Activated CD4-positive, alpha-beta memory T cell treated with anti-CD3 and anti-CD28 coated beads for 36 hours (primary cell): ENCODE measurements at regions not wholly inside any gene's neighbourhood (a gene's known extent, or its start where the extent isn't known, plus 50 kb on each side); places are given as distances from the start of the nearest gene placed in this dataset.
"Not testable (repeated sequence)": the region's sequence is repeated elsewhere in the genome, so short reads cannot be mapped to it uniquely, and the experiment has no call there.

Experiments used
- CTCF ChIA-PET: fragments of 350-600 bp; sonication (Branson Sonifier 250); formaldehyde crosslinking; loops from one replicate; lab custom pipeline; 2021; ENCODE audit warnings: antibody characterized with exemption, inconsistent platforms; lab: Charles Lee
- POLR2A ChIA-PET: fragments of 350-600 bp; sonication (Branson Sonifier 250); formaldehyde crosslinking; loops from one replicate; lab custom pipeline; 2021; ENCODE audit warnings: antibody characterized with exemption; lab: Charles Lee
- DNase-seq: peaks from one replicate; pipeline ENCODE4 v3.0.0-alpha.2; 2020
- H3K27ac Mint-ChIP-seq: one replicate; pipeline ENCODE4 v1.8.0; 2021; ENCODE audit warnings: mixed read lengths
- H3K27me3 Mint-ChIP-seq: one replicate; pipeline ENCODE4 v1.8.0; 2021; ENCODE audit warnings: mixed read lengths
- H3K36me3 Mint-ChIP-seq: one replicate; pipeline ENCODE4 v1.8.0; 2021; ENCODE audit warnings: mixed read lengths
- H3K4me1 Mint-ChIP-seq: one replicate; pipeline ENCODE4 v1.8.0; 2021; ENCODE audit warnings: low read depth, mixed read lengths
- H3K4me3 Mint-ChIP-seq: one replicate; pipeline ENCODE4 v1.8.0; 2021; ENCODE audit warnings: mild to moderate bottlenecking, mixed read lengths
- H3K9me3 Mint-ChIP-seq: one replicate; pipeline ENCODE4 v1.8.0; 2021; ENCODE audit warnings: mixed read lengths
- intact Hi-C: fragments of 100-400 bp; cut with micrococcal nuclease; formaldehyde crosslinking; loops from one replicate; pipeline ENCODE4 v1.15.1; 2023

GRCh38 chr20:51280047-51280446, 257.1 kb upstream of the KCNG1 start:
- peaks cover 30% of the 10 kb centered on the region for H3K27me3 Mint-ChIP-seq
- no peaks in the 10 kb centered on the region for H3K9me3 Mint-ChIP-seq
- H3K4me3 Mint-ChIP-seq, result no peak overlapping the region
- H3K36me3 Mint-ChIP-seq, result no peaks in the 10 kb centered on the region
- intact Hi-C loops, result no loop called here
- no peak for DNase-seq
- H3K4me1 Mint-ChIP-seq, result no peaks in the 10 kb centered on the region
- H3K27ac Mint-ChIP-seq, result no peak overlapping the region
- CTCF ChIA-PET, result interaction anchor here (2.0 kb wide), 1 partner anchor 293 kb away, joined by 5 read pairs; no protein-coding TSS in a partner anchor
- POLR2A ChIA-PET, result no interaction called here

DNA sequence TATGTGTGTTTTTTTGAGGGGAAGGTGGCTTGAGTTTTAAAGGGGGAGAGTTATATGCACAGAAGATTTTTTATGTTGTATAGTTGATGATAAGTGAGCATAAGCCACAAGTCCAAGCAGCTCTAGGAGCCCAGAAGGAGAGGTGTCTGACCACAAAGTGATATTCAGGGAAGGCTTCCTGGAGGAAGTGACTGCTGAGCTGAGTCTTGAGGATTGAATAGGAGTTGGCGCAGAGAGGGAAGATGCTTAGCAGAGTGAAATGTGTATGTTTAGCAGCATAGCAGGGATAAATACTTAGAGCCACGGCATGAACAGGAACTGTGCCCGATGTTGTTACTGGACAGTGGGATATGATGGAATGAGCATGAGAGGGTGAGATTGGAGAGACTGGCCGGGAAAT, 255.1 kb upstream of the KCNG1 start:
- POLR2A ChIA-PET, result no interaction called here
- H3K9me3 Mint-ChIP-seq, result no peaks in the 10 kb centered on the region
- DNase-seq, result no peak
- no peak overlapping the region for H3K27ac Mint-ChIP-seq
- peaks cover 39% of the 10 kb centered on the region for H3K27me3 Mint-ChIP-seq
- no peak overlapping the region for H3K4me3 Mint-ChIP-seq
- CTCF ChIA-PET, result interaction anchor here (0.6 to 1.6 kb wide), 2 partner anchors 263 to 313 kb away, joined by 3 read pairs; no protein-coding TSS in a partner anchor
- intact Hi-C loops, result no loop called here
- H3K4me1 Mint-ChIP-seq, result no peaks in the 10 kb centered on the region
- H3K36me3 Mint-ChIP-seq, result no peaks in the 10 kb centered on the region

GRCh38 chr20:51276296-51276695, 253.4 kb upstream of the KCNG1 start:
- Mint-ChIP-seq H3K27ac (no peak overlapping the region), H3K4me3 (no peak overlapping the region), H3K27me3 (peaks cover 44% of the 10 kb centered on the region), H3K36me3 (no peaks in the 10 kb centered on the region), H3K4me1 (no peaks in the 10 kb centered on the region), H3K9me3 (peaks cover 2% of the 10 kb centered on the region)
- intact Hi-C loops, result no loop called here
- ChIA-PET POLR2A (no interaction called here), CTCF (interaction anchor here (0.5 kb wide), 1 partner anchor 293 kb away, joined by 3 read pairs; no protein-coding TSS in a partner anchor)
- no peak for DNase-seq

- peaks cover 45% of the 10 kb centered on the region for H3K27me3 Mint-ChIP-seq
- no peaks in the 10 kb centered on the region for H3K36me3 Mint-ChIP-seq
- intact Hi-C loops, result no loop called here
- no peaks in the 10 kb centered on the region for H3K4me1 Mint-ChIP-seq
- no peak for DNase-seq
- no peak overlapping the region for H3K4me3 Mint-ChIP-seq
- ChIA-PET CTCF (interaction anchor here (0.5 to 1.0 kb wide), 2 partner anchors 288 to 292 kb away, joined by 3 read pairs; no protein-coding TSS in a partner anchor), POLR2A (interaction anchor here (0.6 to 0.7 kb wide), 2 partner anchors 10 to 330 kb away, joined by 3 to 4 read pairs; no protein-coding TSS in a partner anchor)
- no peak overlapping the region for H3K27ac Mint-ChIP-seq
- H3K9me3 Mint-ChIP-seq, result peaks cover 4% of the 10 kb centered on the region
These were observed 252.9 kb upstream of the KCNG1 start for GRCh38 chr20:51275826-51276225.

DNA sequence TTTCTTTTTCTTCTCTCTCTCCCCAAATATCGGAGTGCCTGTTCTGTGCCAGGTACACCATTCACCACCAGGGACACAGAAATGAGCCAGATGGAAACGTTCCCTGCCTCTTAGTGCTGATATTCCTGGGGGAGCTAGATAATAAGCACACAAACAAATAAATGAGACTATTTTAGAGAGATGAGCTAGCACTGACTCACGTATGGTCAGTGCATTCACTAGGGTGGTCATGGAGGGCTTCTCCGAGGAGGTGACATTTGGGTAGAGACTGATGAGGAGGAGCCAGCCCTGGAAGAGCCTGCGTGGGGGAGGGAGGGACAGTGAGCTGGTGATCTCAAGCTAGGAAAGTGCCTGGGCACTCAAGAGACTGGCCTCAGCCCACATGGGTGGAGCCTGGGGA, 252.3 kb upstream of the KCNG1 start:
- ChIA-PET CTCF (interaction anchor here (0.7 to 1.0 kb wide), 2 partner anchors 286 to 288 kb away, joined by 3 read pairs; no protein-coding TSS in a partner anchor), POLR2A (interaction anchor here (0.6 to 0.7 kb wide), 2 partner anchors 11 to 330 kb away, joined by 3 to 4 read pairs; no protein-coding TSS in a partner anchor)
- peaks cover 47% of the 10 kb centered on the region for H3K27me3 Mint-ChIP-seq

DNA sequence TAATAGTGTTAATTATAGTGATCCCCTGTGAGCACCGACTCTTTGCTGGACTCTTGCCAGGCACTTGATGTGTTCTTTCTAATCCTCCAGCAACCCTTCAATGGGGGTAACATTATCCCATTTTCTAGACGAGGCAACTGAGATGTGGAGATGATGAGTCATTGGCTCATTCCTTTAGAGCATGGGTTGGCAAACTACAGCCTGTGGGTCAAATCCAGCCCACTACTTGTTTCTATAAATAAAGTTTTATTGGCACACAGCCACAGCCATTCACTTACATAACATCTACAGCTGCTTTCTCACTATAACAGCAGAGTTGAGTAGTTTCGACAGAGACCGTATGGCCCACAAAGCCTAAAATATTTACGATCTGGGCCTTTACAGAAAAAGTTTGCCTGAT, 249.5 kb upstream of the KCNG1 start:
- H3K9me3 Mint-ChIP-seq, result peaks cover 7% of the 10 kb centered on the region
- CTCF ChIA-PET, result interaction anchor here (0.9 to 1.0 kb wide), 2 partner anchors 35 to 213 kb away, joined by 3 read pairs; no protein-coding TSS in a partner anchor
- H3K36me3 Mint-ChIP-seq, result no peaks in the 10 kb centered on the region
- intact Hi-C loops, result no loop called here
- no peak overlapping the region for H3K4me3 Mint-ChIP-seq
- no peak for DNase-seq
- POLR2A ChIA-PET, result no interaction called here
- no peak overlapping the region for H3K27ac Mint-ChIP-seq
- peaks cover 36% of the 10 kb centered on the region for H3K27me3 Mint-ChIP-seq
- H3K4me1 Mint-ChIP-seq, result no peaks in the 10 kb centered on the region

More for the DNA sequence above, 252.3 kb upstream of the KCNG1 start:
- Mint-ChIP-seq H3K4me1 (no peaks in the 10 kb centered on the region), H3K27ac (no peak overlapping the region), H3K4me3 (no peak overlapping the region), H3K9me3 (peaks cover 4% of the 10 kb centered on the region), H3K36me3 (no peaks in the 10 kb centered on the region)
- no peak for DNase-seq
- intact Hi-C loops, result no loop called here

GRCh38 chr20:51271931-51272330, 249.0 kb upstream of the KCNG1 start:
- H3K27ac Mint-ChIP-seq, result no peak overlapping the region
- no peaks in the 10 kb centered on the region for H3K36me3 Mint-ChIP-seq
- ChIA-PET CTCF (no interaction called here), POLR2A (no interaction called here)
- intact Hi-C loops, result no loop called here
- peaks cover 32% of the 10 kb centered on the region for H3K27me3 Mint-ChIP-seq
- no peak for DNase-seq
- peaks cover 7% of the 10 kb centered on the region for H3K9me3 Mint-ChIP-seq
- no peaks in the 10 kb centered on the region for H3K4me1 Mint-ChIP-seq
- H3K4me3 Mint-ChIP-seq, result no peak overlapping the region

DNA sequence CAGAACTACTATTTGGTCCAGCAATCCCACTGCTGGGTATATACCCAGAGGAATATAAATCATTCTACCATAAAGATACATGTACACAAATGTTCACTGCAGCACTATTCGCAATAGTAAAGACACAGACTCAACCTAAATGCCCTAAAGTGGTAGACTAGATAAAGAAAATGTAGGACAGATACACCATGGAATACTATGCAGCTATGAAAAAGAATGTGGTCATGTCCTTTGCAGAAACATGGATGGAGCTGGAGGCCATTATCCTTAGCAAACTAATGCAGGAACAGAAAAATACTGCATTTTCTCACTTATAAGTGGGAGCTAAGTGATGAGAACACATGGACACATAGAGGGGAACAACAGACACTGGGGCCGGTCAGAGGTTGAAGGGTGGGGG, 248.4 kb upstream of the KCNG1 start:
- DNase-seq, intact Hi-C loops, H3K27ac Mint-ChIP-seq, H3K9me3 Mint-ChIP-seq, H3K36me3 Mint-ChIP-seq, H3K4me3 Mint-ChIP-seq, H3K4me1 Mint-ChIP-seq, POLR2A ChIA-PET: not testable (repeated sequence)
- H3K27me3 Mint-ChIP-seq, result peaks cover 30% of the 10 kb centered on the region
- CTCF ChIA-PET, result interaction anchor here (0.6 kb wide), 1 partner anchor 683 kb away, joined by 3 read pairs; no protein-coding TSS in a partner anchor

- Mint-ChIP-seq H3K9me3 (peaks cover 17% of the 10 kb centered on the region), H3K4me3 (no peak overlapping the region), H3K27ac (no peak overlapping the region), H3K27me3 (peaks cover 21% of the 10 kb centered on the region), H3K36me3 (no peaks in the 10 kb centered on the region), H3K4me1 (no peaks in the 10 kb centered on the region)
- CTCF ChIA-PET, result no interaction called here
- no peak for DNase-seq
- POLR2A ChIA-PET, result no interaction called here
- intact Hi-C loops, result no loop called here
These were observed 246.8 kb upstream of the KCNG1 start for GRCh38 chr20:51269671-51270070.

DNA sequence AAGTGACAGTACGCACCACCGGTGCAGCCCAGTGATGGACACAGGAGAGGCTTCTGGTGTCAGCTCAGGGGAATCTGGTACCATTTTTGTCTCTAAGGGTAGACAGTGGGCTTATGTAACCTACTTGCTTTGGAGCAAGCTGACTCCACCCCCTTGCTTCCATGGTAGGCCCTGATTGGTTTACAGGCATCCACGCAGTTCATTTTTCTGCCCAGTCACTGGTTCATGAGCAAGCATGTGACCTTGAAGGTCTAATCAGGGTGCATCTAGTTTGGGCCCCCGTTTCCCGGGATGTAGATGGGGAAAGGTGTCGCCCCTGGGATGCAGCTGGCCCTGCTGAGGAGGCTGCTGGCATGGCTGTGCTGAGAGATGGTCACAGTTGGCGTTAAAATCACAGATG, 244.8 kb upstream of the KCNG1 start:
- ChIA-PET CTCF (no interaction called here), POLR2A (no interaction called here)
- H3K4me1 Mint-ChIP-seq, result no peaks in the 10 kb centered on the region
- no peak overlapping the region for H3K27ac Mint-ChIP-seq
- intact Hi-C loops, result no loop called here
- no peak for DNase-seq
- H3K27me3 Mint-ChIP-seq, result peaks cover 14% of the 10 kb centered on the region
- no peaks in the 10 kb centered on the region for H3K36me3 Mint-ChIP-seq
- peaks cover 20% of the 10 kb centered on the region for H3K9me3 Mint-ChIP-seq
- no peak overlapping the region for H3K4me3 Mint-ChIP-seq

DNA sequence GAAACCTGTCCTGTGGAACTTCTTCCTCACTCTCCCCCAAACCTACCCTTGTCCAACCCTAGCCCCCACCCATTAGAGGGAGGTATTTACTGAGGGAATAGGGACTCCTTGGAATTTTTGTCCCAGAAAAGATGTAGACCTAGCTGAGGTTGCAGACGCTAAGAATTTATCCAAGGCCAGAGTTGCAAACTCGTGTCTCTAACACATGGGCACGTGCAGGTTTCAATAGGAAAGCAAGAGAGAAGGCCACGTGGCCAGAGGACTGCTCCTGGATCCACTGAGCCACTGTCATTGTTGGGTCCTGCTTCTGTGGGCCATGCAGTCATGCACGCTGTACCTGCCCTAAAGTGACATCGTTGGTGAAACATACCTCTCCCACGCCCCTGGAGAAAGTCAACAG, 243.4 kb upstream of the KCNG1 start:
- peaks cover 19% of the 10 kb centered on the region for H3K9me3 Mint-ChIP-seq
- no peaks in the 10 kb centered on the region for H3K36me3 Mint-ChIP-seq
- H3K4me3 Mint-ChIP-seq, result no peak overlapping the region
- peaks cover 12% of the 10 kb centered on the region for H3K27me3 Mint-ChIP-seq
- H3K27ac Mint-ChIP-seq, result no peak overlapping the region
- no peaks in the 10 kb centered on the region for H3K4me1 Mint-ChIP-seq
- POLR2A ChIA-PET, result no interaction called here
- intact Hi-C loops, result no loop called here
- no peak for DNase-seq
- CTCF ChIA-PET, result no interaction called here

DNA sequence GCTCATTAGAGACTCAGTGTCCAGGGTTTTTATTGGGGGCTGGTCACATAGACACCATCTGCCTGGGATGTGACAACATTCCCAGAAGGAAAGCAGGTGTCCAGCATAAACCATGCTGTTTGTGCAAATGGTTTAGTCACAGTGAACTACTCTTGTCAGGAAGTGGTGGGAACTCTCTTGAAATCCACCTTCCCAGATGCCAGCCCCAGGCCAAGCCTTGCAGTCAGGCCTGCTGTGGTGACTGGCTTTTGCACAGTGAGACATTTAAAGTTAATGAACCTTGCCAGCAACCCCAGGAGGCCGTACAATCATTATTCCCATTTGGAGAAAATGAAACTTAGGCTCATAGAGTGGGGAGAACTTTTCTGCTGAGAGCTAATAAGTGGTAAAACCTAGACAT, 242.5 kb upstream of the KCNG1 start:
- intact Hi-C loops, result no loop called here
- Mint-ChIP-seq H3K4me1 (no peaks in the 10 kb centered on the region), H3K27me3 (peaks cover 13% of the 10 kb centered on the region), H3K27ac (no peak overlapping the region), H3K36me3 (no peaks in the 10 kb centered on the region), H3K9me3 (peaks cover 17% of the 10 kb centered on the region), H3K4me3 (no peak overlapping the region)
- POLR2A ChIA-PET, result no interaction called here
- no peak for DNase-seq
- CTCF ChIA-PET, result no interaction called here

DNA sequence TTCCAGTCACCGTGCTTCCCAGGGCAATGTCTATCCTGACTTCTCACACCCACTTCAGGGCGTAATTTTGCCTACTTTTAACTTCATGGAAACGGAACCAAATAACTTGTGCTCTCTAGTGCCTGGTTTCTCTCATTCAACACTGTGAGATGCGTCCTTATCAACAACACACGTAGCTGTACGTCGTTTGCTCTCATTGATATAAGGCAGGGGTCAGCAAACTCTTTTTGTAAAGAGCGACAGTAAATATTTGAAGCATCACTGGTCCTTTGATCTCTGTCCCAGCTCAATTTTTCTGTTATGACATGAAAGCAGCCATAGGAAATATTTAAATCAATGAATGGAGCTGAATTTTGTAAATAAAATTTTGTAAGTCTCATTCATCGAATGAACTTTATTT, 239.3 kb upstream of the KCNG1 start:
- CTCF ChIA-PET, result interaction anchor here (2.0 kb wide), 1 partner anchor 275 kb away, joined by 5 read pairs; no protein-coding TSS in a partner anchor

More for the DNA sequence above, 239.3 kb upstream of the KCNG1 start:
- Mint-ChIP-seq H3K27ac (no peak overlapping the region), H3K4me1 (no peaks in the 10 kb centered on the region), H3K27me3 (peaks cover 13% of the 10 kb centered on the region), H3K4me3 (no peak overlapping the region), H3K9me3 (peaks cover 13% of the 10 kb centered on the region), H3K36me3 (no peaks in the 10 kb centered on the region)
- POLR2A ChIA-PET, result no interaction called here
- intact Hi-C loops, result no loop called here
- no peak for DNase-seq
